Activated CD8-positive, alpha-beta memory T cell treated with anti-CD3 and anti-CD28 coated beads, Interleukin-2, amount 50 U/mL, for 48 hours (primary cell): ENCODE measurements at regions not wholly inside any gene's neighbourhood (a gene's known extent, or its start where the extent isn't known, plus 50 kb on each side); places are given as distances from the start of the nearest gene placed in this dataset.

Experiments
- DNase-seq: peaks from one replicate; pipeline ENCODE4 v3.0.0-alpha.2; 2020

DNA sequence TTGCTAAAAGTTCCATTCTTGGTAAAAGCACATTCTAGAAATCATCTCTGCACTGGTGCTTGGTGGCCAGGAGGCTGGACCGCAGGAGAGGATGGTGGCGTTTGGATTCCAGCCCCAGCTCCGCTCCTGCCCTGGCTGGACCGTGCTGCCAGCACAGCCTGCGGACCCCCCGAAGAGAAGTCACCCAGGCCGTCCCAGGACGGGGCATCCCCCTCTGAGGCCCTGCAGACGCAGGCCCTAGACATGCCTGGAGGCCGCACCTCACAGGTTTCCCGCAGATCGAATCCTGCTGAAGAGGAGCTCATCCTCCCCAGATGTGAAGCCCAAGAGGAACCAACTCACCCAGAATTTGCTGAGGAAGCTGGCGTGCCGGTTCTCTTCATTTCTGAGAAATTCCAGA lies 159.0 kb downstream of the TEX29 start:
- no peak for DNase-seq

DNA sequence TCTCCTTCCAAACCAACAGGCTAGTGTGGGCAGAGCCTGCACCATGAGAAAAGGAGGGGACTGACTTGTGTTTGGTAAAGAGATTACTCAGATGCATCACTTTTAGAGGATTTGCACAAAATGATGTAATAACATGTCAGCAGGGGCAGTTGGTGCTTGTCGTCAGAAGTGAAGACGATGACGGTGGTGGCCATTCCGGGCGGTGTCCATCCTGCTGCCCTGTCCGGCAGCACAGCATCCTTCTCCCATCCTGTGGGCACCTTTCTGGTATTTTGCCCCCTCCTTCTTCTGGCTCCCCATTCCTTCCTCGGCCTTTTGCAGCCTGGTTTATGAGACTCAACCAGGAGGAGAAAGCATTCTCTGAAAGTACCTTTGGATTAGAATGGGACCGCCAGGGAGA lies 160.1 kb downstream of the TEX29 start:
- no peak for DNase-seq

DNA sequence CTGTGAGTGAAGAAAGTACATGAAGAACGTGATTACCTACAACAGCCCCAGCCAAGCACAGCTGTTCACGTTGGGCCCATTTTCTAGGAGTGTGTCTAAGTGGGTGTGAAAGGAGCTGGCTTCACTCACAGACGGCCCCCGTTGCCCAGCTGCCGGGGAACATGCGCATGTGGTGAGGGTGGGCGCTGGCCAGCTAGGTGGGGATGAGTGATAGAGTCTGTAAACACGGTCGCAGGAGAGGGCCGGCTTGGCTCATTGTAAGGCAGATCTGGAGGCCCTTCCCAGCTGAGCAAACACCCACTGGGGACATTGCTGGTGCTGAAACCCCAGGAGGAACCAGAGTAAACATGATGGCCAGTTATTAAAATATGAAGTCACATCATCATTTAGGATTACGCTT lies 160.5 kb downstream of the TEX29 start:
- no peak for DNase-seq

DNA sequence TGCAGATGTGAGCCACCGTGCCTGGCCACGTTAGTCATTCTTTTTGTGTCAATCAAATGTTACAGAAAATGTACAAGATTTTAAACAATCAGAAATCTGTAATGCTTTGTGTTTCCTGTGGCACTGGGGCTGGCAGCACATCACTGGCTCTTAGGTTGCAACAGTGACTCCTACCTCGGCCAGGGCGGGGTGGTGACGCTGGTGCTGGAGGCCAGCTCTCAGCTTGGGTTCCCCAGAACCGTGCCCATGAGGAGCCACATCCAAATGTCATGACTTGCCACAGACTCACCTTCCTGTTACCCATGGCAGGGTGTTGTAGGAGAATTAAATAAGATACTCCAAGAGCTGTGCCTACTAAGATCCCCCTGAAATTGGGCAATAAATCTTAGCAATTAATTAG lies 161.7 kb downstream of the TEX29 start:
- no peak for DNase-seq

DNA sequence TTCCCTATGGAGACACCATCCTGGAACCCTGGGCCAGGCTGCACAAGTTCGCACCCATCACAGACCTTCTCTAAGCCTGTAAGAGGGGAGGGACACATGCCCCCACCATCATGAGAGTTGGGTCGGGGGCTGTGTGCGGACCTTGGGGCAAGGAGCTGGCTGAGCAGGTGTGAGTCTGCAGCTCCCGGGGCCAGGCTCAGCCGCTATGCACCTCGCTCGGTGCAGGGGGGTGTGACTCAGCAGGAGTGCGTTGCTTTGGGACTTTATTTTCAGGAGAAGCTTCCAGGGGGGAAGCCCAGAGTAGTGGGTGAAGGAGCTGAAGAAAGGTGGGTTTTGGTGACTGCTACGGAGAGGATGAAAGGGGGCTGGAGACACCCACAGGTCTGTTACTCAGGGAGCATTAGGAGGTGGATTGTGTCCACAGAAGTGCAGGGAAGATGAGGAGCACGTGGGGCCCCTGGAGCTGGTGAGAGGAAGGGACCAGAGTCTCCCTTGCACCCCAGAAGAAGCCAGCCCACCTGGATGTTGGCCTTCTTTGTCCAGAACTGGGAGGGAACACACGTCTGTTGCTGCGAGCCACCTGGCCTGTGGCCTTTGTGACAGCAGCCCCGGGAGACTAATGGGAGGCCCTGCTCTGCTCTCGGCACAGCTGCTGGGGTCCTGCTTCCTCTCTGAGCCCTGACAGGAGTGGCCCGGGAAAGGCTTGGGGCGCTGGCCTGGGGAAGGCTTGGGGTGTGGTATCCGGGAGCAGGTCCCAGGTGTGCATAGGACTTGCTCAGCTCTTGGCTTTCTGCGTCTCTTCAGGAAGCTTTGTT lies 162.6 kb downstream of the TEX29 start:
- no peak for DNase-seq

DNA sequence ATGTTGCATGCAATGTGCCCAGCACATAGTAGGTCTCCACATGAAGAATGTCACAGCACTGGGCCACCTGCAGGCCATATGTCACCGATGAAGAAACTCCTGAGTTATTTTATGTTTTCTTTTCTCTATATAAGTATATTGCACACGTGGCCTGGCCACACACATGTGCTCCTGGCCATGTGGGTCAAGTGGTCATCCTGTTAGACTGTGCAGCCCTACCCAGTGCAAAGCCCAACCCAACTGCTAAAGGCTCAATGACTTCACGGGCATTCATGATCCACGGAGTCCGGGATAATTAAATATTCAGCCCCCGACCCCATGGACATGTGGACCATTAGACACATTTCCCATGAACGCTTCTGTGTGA lies 163.2 kb downstream of the TEX29 start:
- no peak for DNase-seq

DNA sequence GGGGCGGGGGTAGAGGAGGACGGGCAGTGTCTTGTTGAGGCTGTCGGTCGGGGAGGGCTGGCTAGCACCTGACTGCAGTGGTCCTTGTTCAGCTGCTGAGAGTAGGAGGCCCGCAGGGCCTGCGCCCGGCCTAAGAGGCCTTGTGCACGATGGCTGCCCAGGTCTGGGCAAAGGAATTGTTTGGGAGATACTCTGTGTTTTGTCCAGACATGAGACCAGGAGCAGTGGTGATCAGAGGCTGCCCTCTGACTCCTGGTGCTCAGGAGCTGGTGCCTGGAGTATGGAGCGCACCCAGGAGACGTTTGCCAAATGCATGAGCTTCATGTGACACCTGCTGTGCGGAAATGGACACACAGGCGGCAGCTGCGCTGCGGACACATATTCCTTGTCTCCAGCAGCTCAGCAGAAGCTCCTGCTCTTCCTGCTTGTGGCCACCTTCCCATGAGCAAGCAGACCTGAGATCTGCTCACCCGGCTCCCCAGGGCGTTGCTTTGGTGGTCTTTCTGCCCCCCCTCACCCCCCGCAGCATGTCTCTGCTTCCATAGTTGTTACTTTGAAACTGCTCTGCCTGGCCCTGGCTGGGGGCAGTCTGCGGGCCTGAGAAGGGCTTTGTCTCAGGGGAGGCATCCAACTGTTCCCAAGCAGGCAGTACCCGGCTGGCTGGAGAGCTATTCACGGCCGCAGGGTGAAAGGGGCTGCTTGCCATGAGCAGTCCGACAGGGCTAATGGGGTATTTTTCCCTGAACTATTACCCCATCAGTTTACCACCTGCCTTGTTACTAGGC lies 163.9 kb downstream of the TEX29 start:
- peak; percentile 17 for DNase-seq

DNA sequence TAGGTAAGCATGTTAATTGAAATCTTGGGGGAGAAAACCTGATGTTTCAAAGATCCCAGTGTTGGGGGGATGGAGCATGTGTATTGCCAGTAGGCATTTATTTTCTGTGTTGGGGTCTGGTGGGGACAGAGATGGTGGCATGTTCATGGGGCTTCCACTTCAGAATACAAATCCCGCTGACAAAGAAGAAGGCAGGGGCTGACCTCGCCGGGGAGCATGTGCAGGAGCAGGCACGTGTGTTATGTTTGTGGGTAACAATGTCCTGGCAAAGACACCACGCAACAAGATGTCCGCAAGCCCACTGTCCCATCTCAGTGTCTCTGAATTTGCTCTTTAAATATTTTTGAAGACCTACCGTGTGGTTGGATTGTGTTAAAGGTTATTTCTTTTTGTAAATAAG lies 164.5 kb downstream of the TEX29 start:
- DNase-seq, result no peak

DNA sequence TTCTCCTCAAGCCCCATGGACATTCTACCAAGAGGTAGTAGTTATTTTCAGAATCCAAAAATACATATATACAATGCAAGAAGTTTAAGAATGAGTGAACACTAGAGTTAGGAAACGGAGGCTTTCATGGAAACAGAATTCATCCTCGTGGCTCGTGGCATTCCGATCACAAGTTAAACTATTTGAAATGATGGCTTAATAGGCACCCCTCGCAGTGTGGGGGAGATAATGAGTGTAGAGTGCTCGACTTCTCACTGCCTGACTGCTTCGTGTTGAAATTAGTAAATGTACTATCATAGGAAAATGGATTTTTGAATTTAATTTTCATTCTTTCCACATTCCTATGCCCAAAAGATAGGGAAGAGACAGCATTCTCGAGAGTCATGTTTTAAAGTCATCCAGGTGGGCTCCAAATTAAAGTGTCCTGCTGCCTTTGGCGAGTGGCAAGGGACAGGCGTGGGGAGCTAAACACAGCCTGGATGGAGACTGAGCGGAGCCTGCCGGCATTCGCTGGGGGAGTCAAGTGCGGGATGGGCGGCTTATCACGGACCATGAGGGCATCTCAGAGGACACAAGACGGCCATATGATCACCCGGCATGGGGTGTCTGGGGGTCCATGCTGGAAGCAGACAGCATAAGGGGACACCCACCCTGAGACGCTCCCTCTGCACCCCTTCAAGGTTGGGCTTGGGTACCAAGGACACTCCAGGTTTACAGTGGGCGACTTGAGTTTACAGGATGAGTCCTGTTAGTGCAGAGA lies 165.2 kb downstream of the TEX29 start:
- DNase-seq, result peak; percentile 25

DNA sequence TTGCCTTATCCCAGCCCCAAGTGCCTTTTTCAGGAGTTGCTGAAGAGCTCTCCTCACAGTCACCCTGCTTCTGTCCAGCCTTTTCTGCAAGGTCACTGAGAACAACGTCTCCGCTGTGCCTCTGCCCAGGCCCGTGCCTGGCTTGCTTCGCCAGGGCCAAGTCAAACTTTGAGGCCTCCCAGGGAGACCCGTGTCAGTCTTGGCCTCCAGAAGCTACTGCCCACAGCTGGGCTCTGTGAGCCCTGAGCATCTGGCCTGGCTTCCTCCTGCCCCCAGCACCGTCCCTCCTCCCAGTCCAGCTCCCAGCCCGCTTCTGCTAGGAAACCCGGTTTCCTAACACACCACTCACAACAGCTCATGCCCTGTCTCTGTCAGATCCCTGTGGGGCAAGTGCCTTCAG lies 165.9 kb downstream of the TEX29 start:
- DNase-seq, result peak; percentile 29

DNA sequence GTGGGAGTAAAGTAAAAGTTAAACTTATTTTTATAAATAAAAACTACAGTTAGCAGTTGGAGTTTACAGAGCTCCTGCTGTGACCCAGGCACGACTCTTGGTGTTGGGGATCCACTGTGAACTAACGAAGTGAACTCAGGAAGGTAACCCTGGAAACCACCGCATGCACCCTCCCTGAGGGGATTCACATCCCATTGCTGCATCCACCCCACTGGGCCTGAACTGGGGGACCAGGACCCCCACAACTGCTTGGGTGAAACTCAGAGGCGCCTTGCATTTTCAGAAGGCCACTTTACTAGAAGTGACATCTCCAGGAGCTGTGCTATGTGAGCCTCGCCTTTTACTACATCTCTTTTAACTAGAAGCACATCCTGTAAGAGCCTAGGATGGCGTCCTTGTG lies 166.4 kb downstream of the TEX29 start:
- peak; percentile 15 for DNase-seq

DNA sequence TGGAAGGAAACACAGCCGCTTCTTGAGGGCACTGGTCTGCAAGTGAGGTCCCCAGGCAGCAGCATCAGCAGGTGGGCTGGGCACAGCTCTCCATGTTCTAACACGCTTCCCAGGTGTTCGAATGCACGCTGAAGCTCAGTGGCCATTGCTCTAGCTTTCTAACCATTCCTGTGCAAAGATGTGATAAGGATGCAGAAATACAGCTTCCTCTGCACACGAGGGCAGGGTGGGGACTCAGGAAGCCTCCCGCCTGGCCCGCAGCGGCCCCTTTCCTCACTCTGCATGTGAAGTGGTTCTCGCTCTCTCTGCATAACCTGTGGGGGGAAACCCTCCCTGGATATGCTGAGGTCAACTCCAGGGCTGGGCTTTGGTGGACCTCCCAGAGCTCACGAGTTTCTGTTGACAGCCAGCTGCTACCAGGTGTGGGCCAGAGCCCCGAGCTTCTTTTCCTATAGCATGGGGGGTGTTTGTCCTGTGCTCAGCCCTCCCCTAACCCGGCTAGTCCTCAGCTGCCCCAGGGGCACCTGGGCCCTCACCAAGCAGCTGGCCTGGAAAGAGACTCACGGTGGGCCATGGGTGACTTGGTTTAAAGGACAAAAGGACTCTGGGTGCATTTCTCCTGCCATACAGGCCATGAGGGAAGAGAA lies 168.2 kb downstream of the TEX29 start:
- peak; percentile 33 for DNase-seq

DNA sequence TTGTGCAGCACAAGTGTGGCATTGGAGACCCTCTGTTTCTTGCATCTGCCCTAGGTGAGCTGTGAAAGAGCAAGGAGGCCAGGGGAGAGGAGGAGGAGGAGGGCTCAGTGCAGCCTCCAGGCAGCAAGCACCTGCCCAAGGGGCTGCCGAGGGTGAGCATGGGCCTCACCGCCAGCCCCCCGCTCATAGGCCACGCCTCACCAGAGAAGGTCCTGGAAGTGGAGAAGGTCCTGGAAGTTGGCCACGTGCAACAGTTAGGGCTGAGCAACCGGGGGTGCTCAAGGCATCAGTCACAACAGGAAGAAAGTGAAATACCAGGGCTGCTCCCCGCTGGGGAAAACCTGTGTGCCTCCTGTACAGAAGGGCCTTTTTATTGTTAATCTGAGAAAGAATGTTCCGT lies 168.9 kb downstream of the TEX29 start:
- DNase-seq, result peak; percentile 23

DNA sequence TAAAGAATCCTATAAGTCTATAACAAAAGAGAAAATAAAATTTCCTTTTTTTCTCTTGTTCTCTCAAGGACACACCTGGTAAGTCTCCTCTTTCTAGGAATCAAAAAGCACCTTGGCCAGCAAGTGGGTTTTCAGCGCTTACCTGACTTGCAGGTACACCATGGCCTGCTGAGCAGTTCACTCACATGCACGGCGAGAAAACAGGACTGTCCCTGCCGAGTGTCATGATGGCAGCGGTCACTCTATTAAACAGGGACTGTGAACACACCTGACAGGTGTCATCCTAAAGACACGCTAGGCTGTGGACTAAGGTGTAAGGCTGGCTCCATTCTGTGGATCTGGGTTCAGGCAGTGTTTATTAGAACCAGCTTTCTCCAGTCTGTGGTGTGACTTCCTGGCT lies 170.2 kb downstream of the TEX29 start:
- peak; percentile 10 for DNase-seq

DNA sequence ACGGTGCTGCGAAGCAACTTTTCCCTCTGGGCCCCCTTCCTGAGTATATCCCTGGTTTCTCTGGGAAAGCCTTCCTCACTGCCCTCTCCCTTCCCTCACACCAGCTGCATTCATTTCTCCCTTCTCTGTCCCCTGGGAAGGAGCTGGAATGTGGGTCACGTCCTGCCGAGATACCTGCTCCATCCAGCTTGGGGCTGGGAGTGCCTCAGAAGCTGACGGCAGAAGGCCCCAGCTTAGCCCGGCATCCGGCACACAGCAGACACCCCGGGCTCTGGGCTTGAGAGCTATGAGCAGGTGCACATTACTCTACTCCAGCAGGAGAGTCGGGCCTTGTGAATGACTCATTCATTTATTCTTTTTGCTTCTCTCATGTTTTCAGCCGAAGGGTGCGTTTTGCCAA lies 170.6 kb downstream of the TEX29 start:
- peak; percentile 22 for DNase-seq

DNA sequence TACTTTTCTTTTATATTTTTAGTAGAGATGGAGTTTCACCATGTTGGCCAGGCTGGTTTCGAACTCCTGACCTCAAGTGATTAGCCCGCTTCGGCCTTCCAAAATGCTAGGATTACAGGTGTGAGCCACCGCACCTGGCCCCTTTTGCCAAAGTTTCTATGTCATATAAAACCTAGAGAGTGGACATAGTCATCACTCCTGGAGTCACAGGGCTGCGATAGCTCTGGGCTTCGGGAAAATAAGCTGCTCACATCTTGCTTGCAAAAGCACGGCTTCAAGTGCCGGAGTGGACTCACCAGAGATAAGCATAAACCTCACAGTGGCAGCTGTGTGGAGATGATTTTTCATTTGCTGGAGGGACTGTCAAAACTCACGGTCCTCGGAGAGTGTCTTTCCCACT lies 171.2 kb downstream of the TEX29 start:
- peak; percentile 15 for DNase-seq

DNA sequence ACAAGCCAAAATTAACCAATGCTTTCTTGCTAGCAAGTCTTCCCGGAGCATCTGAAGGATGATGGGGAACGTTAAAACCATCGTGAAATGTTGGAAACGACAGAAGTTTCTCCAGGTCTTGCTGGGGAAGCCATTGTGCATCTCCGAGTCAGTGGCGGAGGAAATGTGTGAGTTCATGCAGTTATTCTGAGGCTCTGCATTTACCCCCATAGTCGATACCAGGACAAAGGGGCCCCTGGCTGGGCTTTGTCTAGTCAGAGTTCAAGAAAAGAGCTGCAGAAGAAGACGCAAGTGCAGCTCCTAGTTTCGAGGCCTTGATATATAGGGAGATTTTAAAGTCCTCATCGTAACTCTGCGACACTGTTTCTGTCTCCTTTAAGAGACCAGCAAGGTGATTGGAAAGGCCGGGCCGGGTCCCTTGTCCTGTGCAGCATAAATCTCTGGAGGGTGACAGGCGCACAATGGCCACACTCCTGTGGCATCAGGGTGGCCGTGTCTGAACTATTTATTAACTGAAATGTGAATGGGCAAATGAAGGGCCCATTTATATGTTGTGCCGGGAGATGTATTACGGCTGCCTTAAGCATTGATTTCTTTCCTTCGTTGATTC lies 172.0 kb downstream of the TEX29 start:
- DNase-seq, result peak; percentile 13

DNA sequence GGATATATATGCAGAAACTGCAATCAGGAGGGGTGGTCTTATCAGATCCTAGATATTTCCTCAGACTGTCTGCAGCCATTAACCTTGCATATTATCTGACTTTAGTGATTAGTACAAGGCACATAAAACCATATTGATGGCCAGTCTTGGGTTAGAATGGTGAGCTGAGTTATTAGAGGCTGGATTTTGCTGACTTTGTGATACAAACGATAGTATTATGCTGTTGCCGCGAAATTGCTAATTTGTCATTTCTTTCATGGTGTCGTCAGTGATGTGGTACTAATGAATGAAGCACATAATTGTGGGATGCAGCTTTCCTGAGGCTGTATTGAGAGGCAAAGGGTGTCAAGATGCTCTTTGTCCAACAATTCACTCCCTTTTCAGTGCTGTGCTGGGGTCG lies 172.5 kb downstream of the TEX29 start:
- no peak for DNase-seq

DNA sequence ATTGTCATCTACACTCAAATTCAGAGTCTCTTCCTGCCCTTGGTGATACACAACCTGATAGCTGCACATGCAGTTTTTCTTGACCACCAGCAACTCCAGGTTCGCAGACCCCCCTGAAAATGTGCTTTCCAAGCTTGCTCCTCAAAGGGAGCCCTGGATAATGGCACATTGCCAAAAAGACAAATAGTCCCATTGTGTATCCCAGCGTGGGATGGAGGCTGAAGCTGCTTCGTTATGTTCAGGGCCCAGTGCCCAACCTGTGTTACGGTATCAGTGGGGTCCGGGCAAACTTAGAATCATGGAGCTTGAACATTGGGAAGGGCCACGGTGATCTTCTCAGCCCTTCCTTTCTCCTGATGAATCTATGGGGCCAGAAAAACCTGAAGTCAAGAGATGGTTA lies 173.0 kb downstream of the TEX29 start:
- peak; percentile 8 for DNase-seq

DNA sequence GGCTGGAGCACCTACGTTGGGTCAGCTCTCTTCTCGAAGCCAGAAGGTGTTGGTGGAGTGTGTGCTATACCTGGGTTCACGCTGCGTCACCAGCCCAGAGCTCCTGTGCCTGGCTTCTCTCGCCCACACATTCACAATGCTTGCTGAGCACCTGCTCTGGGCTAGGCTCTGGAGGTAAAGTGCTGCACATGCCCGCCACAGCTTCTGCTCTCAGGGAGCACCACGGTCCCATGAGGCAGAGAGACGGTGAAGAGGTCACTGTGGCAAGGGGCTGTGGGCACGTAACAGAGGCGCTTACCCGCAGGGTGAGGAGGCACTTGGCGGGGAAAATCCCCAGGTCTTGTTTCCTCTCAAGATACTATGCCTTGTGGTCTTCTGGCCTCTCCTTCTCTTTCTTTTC lies 174.2 kb downstream of the TEX29 start:
- peak; percentile 25 for DNase-seq

DNA sequence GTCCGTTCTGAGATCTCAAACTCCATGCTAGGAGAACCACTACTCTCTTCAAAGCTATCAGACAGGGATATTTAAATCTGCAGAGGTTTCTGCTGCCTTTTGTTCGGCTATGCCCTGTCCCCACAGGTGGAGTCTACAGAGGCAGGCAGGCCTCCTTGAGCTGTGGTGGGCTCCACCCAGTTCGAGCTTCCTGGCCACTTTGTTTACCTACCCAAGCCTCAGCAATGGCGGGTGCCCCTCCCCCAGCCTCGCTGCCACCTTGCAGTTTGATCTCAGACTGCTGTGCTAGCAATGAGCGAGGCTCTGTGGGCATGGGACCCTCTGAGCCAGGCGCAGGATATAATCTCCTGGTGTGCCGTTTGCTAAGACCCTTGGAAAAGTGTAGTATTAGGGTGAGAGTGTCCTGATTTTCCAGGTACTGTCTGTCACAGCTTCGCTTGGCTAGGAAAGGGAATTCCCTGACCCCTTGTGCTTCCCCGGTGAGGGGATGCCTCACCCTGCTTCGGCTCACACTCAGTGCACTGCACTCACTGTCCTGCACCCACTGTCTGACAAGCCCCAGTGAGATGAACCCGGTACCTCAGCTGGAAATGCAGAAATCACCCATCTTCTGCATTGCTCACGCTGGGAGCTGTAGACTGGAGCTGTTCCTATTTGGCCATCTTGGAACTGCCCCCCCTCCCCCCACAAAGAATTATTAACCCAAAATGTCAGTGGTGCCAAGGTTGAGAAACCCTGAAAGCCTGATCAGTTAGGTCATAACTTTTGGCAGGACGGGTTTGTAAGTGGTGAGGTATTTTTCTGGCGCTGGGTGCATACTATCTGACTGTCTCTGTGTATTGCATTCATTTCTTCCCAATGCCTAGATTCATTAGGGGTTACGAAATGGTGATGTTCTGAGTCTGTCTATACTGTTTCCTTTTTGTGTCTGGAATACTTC lies 181.4 kb downstream of the TEX29 start:
- DNase-seq, result peak; percentile 8

DNA sequence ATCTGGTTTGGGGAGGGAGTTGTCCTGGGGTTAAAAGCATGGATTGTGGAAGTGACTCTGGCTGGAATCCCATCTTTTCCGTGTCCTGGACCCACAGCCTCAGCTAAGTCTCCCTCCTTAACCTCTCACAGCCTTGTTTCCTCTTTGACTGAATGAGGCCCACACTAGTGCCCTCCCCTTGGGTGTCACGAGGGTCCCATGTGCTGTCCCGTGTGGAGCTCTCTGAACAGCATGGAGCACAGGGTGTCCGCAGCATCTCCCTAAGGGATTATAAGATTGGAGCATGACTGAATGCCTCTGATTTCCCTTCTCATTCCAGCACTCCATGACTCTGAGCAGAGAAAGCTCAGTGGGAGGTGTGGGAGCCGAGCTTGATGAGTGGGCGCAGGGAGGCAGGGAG lies 182.5 kb downstream of the TEX29 start:
- DNase-seq, result peak; percentile 7
